Stimulated activated CD4-positive, alpha-beta T cell treated with anti-CD3 and anti-CD28 coated beads, Interleukin-2, amount 100 ng/mL, for 48 hours (primary cell): ENCODE measurements at regions not wholly inside any gene's neighbourhood (a gene's known extent, or its start where the extent isn't known, plus 50 kb on each side); places are given as distances from the start of the nearest gene placed in this dataset.
"Not testable (repeated sequence)": the region's sequence is repeated elsewhere in the genome, so short reads cannot be mapped to it uniquely, and the experiment has no call there.

Experiments
- DNase-seq, 2 donors: peaks; one replicate each; pipeline ENCODE4 v3.0.0-alpha.2; 2020

GRCh38 chr9:135173066-135173465 is 85.6 kb downstream of the OLFM1 start:
- DNase-seq = no peak

GRCh38 chr9:135174248-135174647 is 86.8 kb downstream of the OLFM1 start:
- DNase-seq = no peak

GRCh38 chr9:135174981-135175380 is 87.5 kb downstream of the OLFM1 start:
- DNase-seq = no peak

- DNase-seq = no peak
Measured at GRCh38 chr9:135176284-135176683, 88.8 kb downstream of the OLFM1 start.

- DNase-seq = not testable (repeated sequence)
Measured at GRCh38 chr9:135177562-135177961, 90.1 kb downstream of the OLFM1 start.

- no peak for DNase-seq
Measured at GRCh38 chr9:135178498-135178897, 91.0 kb downstream of the OLFM1 start.

GRCh38 chr9:135179041-135179440 is 91.6 kb downstream of the OLFM1 start:
- no peak for DNase-seq

GRCh38 chr9:135179976-135180375 is 92.5 kb downstream of the OLFM1 start:
- DNase-seq = no peak

GRCh38 chr9:135180586-135180985 is 93.1 kb downstream of the OLFM1 start:
- DNase-seq = no peak

GRCh38 chr9:135181336-135181735 is 93.9 kb downstream of the OLFM1 start:
- no peak for DNase-seq

GRCh38 chr9:135181841-135182240 is 94.4 kb downstream of the OLFM1 start:
- DNase-seq = not testable (repeated sequence)

- no peak for DNase-seq
Measured at GRCh38 chr9:135183069-135183468, 95.6 kb downstream of the OLFM1 start.

- no peak for DNase-seq
Measured at GRCh38 chr9:135183528-135184180, 96.2 kb downstream of the OLFM1 start.

GRCh38 chr9:135184181-135185053 is 96.9 kb downstream of the OLFM1 start:
- no peak for DNase-seq

- no peak for DNase-seq
Measured at GRCh38 chr9:135185060-135185459, 97.6 kb downstream of the OLFM1 start.

- no peak for DNase-seq
Measured at GRCh38 chr9:135186248-135187164, 99.0 kb downstream of the OLFM1 start.

- DNase-seq = no peak
Measured at GRCh38 chr9:135187365-135187764, 99.9 kb downstream of the OLFM1 start.

- DNase-seq = no peak
Measured at GRCh38 chr9:135188681-135189151, 101.2 kb downstream of the OLFM1 start.

- no peak for DNase-seq
Measured at GRCh38 chr9:135189497-135189896, 102.0 kb downstream of the OLFM1 start.

- DNase-seq = no peak
Measured at GRCh38 chr9:135190789-135191577, 103.5 kb downstream of the OLFM1 start.

- DNase-seq = no peak
Measured at GRCh38 chr9:135192686-135193085, 105.2 kb downstream of the OLFM1 start.

GRCh38 chr9:135195975-135196374 is 108.5 kb downstream of the OLFM1 start:
- DNase-seq = not testable (repeated sequence)
